Testis (tissue), 2 donors: ENCODE measurements at regions not wholly inside any gene's neighbourhood (a gene's known extent, or its start where the extent isn't known, plus 50 kb on each side); places are given as distances from the start of the nearest gene placed in this dataset.

Source experiments
- CTCF ChIP-seq, 3 experiments: fragments of 450-650 bp in 2 of 3; fragments of 200-600 bp in 1 of 3; sonication (generic) in 1 of 3; IDR thresholded peaks; one replicate each; pipeline ENCODE4 v1.5.1; 2016 to 2019; ENCODE audit warnings: antibody characterized with exemption in 3 of 3, mild to moderate bottlenecking in 2 of 3, moderate library complexity in 1 of 3
- POLR2A ChIP-seq: fragments of 450-650 bp; IDR thresholded peaks from one replicate; pipeline ENCODE4 v1.6.1; 2017; ENCODE audit warnings: antibody characterized with exemption, mild to moderate bottlenecking, moderate library complexity

GRCh38 chr5:116370149-116370548, 204.5 kb downstream of the SEMA6A start:
- no peak for TF ChIP-seq POLR2A
- TF ChIP-seq CTCF (IDR thresholded peaks at IDR 0.05), result no peak
